ENCODE measurements at regions not wholly inside any gene's neighbourhood (a gene's known extent, or its start where the extent isn't known, plus 50 kb on each side); places are given as distances from the start of the nearest gene placed in this dataset.
"Not testable (repeated sequence)": the region's sequence is repeated elsewhere in the genome, so short reads cannot be mapped to it uniquely, and the experiment has no call there.

DNA sequence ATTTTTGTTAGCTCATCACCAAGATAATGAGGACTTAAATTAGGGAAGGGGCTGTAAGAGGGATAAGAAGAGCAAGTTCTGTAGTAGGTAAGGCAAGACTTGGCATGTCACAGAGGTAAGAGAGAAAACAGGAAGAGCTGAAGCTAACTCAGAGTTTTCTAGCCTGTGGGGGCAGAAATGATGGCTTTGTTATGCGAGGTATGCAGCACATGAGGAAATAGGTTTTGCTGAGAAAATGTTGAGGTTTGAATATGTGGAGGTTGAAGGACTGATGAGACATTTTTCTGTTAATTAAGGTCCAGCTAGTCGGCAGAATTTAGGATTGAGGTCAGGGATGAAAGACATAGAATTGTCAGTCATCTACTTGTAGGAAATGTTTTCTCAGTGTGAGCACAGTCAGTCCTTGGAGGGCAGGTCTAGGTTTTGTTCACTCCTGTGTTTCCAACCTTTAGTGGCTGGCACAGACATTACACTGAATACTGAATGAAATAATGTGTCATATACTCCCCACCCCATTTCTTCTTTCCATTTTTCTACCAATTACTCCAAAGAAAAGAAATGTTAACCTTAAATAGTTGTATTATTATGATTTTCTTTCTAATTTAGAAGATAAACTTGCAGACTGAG is 154.0 kb upstream of the AADAT start:
- DNase-seq = no peak

DNA sequence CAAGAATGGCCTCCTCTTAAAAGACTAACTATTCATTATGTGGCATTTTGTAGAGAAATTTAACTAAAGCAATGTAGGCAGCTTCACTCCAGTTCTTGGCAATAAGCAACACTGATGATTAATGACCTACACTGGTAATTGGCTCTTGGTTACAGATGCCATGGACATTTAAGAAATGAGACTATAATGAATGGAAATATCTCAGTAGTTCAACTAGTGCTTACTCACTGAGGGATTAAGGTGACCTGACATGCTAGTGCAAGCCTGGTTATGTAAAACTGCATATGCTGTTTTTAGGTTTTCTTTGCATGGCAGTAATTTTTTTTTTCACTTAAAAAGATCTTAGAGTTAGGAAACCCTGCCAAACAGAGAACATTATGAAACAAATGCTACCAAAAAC is 152.7 kb upstream of the AADAT start:
- no peak for DNase-seq

DNA sequence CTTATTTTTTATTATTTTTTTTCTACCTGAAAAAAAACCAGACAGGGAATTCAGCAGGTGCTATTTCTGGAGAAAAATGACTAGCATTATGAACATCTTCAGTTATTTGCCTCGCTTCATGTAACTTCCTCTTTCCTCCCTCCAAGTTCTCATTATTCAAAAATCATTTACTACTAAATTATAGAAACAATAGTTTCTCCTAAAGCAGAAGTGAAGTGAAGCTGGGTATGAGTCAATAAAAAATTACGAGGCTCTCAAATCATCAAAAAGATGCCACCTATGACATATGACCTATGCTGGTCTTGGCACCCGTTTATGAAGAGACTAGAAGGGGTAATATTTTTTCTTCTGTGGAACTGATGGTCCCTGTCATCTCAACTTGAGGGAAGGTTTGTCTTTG is 145.0 kb upstream of the AADAT start:
- DNase-seq = no peak

DNA sequence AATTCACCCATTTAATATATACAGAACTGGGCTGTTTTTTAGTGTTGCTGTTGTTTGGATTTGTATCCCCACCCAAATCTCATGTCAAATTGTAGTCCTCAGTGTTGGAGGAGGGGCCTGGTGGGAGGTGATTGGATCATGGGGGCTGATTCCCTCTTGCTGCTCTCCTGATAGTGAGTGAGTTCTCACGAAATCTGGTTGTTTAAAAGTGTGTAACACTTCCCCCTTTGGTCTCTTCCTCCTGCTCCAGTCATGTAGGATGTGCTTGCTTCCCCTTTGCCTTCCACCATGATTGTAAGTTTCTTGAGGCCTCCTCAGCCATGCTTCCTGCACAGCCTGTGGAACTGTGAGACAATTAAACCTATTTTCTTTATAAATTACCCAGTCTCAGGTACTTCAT is 141.6 kb upstream of the AADAT start:
- no peak for DNase-seq

DNA sequence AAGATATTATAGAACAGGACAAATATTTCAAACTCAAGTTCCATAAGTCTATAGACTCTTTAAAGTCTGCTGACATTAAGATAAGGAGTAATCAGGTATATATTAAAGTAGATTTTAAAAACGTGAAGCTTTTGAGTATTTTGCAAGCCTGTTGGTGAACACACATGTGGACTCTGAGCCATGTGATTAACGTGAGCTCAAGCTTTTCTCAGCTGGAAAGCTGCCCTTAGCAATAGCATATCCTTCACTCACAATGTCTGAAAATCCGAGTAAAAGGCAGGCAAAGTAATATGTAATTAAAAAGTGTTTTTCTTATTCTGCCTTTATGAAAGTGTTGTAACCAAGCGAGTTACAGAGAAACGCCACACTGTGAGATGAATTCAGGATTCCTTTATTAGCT is 140.5 kb upstream of the AADAT start:
- no peak for DNase-seq

DNA sequence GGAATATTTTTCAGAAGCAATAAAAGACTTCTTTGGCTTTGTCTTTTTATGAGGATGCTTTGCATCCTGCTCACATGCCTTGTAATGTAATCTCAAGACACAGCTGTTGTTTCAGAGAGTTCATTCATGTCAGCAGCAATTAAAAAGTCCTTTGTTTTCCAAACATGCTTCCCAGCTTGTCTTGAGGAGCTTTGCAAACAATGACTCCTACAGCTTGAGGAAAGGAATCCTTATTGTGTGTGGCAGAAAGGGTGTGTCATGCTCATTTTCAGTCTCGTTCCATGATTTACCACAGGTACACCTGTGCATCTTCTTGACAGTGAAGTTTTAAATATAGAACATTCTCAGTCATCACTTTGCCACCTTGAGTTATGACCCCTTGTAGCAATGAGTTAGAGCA is 139.2 kb upstream of the AADAT start:
- DNase-seq = no peak

DNA sequence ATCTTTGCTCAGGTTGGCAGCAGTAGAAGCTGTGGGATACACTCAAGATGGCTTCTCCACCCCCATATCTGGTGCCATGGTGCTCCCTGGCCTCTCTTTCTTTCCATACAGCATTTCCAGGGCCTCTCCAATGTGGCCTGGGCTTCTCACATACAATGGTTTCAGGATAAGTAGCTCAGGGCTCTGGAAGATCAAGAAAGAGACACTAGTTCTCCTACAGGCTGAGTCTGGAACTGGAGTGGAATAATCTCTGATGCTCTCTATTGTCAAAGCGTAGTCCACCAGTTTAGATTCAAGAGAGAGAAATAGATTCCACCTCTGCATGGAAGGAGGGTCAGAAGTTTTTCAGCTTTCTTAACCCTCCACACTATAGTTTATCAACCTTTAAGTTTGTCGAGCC is 138.2 kb upstream of the AADAT start:
- no peak for DNase-seq

DNA sequence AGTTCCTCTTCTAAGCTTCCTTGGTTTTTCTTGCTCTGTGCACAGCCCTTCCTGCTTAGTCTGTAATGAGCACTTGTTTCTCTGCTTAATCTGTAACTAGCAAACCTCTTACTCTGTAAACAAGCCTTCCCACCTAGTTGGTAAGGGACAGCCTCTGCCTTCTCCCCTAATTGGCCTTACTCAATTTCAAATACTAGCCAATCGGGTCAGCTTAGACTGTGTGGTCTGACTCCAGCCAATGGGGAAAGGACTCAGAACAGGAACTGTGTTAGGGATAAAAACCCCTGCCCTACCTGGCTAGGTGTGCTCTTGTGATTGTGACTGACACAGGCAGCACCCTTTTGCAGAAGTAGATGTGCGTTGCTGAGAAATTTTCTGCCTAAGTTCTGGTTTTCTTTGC is 136.5 kb upstream of the AADAT start:
- no peak for DNase-seq

DNA sequence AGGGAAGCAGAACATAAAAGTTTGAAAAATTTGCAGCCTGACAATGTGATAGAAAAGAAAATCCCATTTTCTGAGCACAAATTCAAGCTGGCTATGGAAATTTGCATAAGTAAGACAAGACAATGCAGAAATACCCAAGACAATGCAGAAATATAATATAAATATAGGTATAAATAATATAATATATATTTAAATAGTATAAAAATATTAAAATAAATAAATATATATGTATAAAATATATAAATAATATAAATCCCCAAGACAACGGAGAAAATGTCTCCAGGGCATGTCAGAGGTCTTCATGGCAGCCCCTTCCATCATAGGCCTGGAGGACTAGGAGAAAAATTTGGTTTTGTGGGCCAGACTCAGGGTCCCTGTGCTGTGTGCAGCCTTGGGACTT is 125.0 kb upstream of the AADAT start:
- no peak for DNase-seq

DNA sequence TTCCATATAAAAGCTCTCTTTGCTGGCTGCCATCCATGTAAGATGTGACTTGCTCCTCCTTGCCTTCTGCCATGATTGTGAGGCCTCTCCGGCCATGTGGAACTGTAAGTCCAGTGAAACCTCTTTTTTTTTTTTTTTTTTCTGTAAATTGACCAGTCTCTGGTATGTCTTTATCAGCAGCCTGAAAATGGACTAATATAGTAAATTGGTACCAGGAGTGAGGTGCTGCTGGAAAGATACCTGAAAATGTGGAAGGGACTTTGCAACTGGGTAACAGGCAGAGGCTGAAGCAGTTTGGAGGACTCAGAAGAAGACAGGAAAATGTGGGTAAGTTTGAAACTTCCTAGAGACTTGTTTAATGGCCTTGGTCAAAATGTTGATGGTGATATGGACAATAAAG is 124.3 kb upstream of the AADAT start:
- DNase-seq = no peak

DNA sequence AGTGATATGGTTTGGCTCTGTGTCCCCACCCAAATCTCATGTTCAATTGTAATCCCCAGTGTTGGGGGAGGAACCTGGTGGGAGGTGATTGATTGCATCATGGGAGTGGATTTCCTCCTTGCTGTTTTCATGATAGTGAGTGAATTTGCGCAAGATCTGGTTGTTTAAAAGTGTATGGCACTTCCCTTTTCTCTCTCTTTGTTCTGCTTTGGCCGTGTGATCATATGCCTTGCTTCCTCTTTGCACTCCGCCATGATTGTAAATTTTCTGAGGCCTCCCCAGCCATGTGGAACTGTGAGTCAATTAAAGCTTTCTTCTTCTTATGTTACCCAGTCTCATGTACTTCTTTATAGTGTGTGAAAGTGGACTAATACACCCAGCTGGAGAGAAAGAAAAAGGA is 113.0 kb upstream of the AADAT start:
- DNase-seq = no peak

DNA sequence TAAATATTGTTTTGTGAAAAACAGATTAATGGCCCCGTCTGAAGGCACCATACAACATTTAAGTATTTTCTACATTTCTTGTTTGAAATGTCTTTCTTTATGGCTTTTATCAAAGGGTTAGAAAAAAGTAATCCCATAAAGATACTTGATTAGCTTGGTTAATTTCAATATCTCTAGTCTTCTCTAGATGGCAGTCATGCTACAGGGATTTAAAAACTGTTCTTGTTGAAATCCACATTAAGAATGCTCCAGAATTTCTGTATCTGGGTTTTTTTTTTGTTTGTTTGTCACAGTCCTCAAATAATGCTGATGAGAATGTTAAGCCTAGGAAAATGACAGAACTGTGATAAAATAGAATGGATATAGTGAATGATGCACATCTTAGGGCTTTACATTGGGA is 109.0 kb upstream of the AADAT start:
- no peak for DNase-seq

DNA sequence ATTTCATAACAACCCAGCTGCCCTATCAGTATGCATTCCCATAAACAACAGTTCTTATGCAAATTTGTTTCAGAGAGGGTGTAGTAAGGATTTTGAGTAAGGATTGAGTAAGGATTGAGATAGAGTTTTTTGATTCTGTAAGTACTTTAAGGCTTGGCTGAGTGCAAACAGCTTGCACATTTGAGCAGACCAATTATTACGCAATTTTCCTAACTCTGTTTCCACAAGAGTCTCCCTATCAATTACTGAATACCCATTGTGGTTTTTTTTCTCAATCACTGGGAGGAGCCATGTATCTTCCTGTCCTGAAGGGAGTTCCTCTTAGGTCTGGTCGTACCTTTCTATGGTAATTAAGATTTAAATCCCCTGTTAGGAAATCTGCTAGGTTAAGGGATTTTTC is 105.0 kb upstream of the AADAT start:
- DNase-seq = not testable (repeated sequence)

DNA sequence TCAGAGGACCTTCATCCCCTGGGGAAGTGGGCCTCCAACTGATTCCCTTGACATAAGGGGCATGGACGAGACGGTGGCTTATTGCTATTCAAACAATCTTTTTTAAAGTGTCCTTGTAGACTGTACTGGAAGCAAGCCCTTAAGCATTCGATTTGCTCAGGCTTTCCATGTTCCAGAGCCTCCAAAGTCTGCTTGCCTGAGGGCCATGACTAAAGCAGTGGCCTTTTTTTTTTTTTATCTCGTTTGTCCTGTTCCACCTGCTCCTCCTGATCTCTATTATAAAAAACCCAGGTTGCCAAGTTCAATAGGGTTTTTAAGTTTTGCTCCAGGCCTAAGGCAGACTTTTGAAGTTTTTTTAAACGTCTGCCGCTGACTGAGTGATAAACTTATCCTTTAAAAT is 103.7 kb upstream of the AADAT start:
- DNase-seq = peak; percentile 73

DNA sequence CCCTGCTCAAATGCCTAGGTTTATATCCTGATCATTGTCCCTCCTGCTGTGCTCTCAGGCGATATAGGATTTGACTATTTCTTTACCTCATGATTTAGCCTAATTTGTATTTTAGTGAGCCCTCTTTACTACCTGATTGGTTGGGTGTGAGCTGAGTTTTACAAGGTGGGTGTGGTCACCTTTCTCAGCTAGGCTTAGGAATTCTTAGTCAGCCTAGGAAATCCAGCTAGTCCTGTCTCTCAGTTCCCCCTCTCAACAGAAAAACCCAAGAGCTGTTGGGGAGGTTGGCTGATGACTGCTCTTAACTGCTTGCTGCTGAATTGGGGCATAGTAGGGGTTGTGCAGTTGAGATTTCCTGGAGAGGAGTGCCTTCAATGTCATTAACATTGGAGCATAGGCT is 100.5 kb upstream of the AADAT start:
- no peak for DNase-seq

DNA sequence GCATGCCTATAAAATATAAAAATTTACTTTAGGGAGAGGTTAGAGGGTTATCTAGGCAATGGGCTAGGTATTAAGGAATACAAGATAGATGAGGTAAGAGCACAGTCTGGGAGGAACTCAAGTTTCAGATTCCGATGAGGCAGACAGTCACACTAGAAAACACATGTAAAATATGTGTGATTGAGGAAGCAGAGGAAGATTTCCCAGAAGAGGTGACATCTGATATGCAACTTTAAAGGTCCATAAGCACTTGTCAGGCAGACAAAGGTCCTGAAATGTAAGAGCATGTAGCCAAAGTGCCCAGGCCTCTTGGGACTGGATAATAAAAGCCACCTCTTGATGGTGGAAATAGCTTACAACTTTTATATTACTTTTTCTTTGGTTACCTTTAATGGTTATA is 81.1 kb upstream of the AADAT start:
- no peak for DNase-seq

DNA sequence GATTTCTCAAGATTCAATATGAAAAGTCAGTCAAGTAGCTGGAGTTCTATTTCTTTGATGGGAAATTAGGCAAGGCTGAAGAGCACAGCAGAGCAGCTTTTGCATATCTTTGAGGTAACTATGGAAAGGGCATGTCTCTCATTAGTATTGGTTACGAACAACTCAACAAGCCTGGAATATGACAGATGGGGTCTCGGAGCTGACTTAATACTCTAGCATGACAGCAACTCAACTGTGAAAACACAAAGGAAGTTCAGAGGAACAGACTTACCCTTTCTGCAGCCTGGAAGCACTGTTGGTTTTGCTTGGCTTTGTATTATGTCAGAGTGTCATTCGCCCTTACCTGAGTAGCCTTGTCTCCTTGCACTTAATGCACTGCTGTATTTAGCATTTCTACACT is 79.9 kb upstream of the AADAT start:
- DNase-seq = no peak

DNA sequence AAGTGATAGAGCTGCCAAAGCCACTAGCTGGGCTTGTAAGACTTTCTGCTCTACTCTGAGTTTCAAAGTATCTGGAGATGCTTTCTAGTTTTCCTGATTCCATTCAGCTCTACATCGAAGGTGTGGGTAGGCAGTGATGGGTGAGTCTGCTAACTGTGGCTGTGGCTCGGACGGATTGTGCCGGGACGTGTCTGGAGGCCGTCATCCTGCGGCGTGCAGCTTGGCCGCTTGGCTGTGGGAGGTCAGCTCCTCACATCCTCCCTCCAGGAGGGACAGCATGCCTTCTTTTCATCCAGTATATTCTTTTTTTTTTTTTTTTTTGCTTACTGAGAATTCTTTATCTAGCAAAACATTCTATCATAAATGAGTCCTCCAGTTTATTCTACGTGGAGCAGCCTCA is 77.9 kb upstream of the AADAT start:
- DNase-seq = no peak

DNA sequence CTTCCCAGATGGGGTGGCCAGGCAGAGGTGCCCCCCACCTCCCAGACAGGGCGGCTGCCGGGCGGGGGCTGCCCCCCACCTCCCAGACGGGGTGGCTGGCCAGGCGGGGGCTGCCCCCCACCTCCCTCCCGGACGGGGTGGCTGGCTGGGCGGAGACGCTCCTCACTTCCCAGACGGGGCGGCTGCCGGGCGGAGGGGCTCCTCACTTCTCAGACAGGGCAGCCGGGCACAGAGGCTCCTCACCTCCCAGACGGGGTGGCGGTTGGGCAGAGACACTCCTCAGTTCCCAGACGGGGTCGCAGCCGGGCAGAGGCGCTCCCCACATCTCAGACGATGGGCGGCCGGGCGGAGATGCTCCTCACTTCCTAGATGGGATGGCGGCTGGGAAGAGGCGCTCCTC is 76.4 kb upstream of the AADAT start:
- not testable (repeated sequence) for DNase-seq

DNA sequence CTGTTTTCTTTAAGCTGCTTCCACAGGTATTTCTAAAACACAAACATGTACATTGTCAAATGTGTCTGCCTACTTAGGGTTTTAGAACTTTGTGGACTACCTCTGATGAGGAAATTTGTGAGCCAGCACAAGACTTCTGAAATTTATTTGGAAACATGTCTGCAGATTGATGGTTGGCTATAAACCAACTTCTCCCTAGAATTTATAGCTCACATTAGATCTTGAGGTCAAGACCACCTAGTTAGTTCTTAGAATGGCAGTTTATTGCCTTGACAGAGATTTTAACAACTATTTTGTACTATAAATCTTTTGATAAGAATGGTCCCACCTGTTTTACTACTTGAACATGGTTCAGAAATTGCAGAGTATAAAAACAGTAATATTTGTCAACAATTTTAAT is 72.7 kb upstream of the AADAT start:
- no peak for DNase-seq

DNA sequence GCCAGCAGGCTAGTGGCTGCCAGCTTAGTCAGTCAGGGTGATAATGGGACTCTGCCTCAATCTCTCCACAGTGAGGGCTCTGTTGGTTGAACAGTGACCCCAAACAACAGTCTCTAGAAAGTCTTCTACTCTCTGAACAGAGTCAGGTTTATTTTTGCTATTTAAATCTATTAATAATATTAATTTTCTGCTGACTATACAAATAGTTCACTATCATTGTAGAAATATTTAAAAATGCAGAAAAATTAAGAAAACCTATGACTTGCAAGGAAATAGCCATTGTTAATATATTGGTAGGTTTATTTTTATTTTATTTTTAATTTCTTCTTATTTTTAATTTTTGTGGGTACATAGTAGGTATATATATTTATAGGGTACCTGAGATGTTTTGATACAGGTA is 67.9 kb upstream of the AADAT start:
- no peak for DNase-seq

DNA sequence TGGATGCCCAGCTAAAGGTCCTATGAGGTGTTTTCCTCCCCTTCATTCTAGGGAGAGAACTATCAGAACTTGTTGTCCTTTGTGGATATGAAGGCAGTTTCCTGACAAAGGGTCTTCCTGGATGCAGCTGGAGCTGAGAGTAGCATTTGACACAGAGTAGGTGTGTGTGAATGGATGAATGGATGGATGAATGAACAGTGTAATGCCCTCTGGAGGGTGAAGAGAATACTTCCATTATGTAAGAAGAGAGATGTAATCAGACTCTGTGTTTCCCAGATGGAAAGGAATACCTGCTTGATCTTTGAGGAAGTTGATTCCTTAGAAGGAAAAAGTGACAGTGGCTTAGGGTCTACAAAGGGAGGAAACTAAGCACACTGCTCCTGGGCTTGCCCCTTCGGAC is 55.4 kb upstream of the AADAT start:
- DNase-seq = no peak

DNA sequence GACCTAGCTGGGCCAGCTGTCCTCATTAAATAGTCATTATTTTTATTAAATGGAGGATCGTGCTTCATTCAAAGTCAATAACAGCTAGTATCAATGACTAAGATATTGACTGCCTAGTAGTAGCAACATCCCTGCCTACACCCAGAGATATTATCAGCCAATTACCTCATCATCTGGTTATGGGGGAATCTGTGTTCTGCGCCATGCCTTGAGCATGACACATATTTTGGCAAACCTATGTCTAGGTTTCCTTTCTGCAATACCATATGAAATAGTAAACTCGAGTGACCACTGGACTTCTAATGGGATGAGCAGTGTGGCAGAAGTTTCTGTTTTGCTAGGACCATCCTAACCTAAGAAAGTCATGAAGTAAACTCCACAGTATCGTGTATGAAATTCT is 50.0 kb upstream of the AADAT start:
- DNase-seq = no peak
